RCC 7860 (cell line): ENCODE measurements at regions not wholly inside any gene's neighbourhood (a gene's known extent, or its start where the extent isn't known, plus 50 kb on each side); places are given as distances from the start of the nearest gene placed in this dataset.

ENCODE experiments used
- DNase-seq: peaks from one replicate; pipeline ENCODE4 v3.0.0-alpha.2; 2015; ENCODE audit warnings: low spot score
- FAIRE-seq: peaks from 2 replicates; lab custom pipeline; 2012; peaks lifted over from hg19 to GRCh38; lab: Jason Lieb, UNC

GRCh38 chr1:221408117-221408803 is 333.6 kb downstream of the DUSP10 start:
- FAIRE-seq (no peak), DNase-seq (no peak)

DNA sequence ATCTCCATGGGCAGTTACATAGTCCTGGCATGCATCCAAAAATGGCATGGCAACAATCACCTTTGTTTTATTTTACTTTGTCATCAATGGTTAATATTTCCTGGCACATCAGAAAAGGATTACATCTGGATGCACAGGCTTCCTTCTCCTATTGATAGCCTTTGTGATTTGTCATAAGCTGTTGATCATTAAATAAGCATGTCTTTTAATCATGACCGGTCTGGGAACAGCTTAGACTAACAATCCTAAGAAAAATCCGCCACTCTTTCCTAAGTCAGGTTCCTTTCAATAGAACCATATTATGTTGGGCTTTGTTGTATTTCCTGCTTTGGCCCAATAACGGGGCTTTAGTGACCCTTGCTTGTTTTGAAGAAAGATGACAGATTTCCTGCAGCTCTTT is 330.6 kb downstream of the DUSP10 start:
- DNase-seq, result no peak
- no peak for FAIRE-seq

GRCh38 chr1:221414772-221415539 is 326.9 kb downstream of the DUSP10 start:
- DNase-seq (no peak), FAIRE-seq (no peak)

GRCh38 chr1:221415651-221416050 is 326.2 kb downstream of the DUSP10 start:
- FAIRE-seq (no peak), DNase-seq (no peak)

DNA sequence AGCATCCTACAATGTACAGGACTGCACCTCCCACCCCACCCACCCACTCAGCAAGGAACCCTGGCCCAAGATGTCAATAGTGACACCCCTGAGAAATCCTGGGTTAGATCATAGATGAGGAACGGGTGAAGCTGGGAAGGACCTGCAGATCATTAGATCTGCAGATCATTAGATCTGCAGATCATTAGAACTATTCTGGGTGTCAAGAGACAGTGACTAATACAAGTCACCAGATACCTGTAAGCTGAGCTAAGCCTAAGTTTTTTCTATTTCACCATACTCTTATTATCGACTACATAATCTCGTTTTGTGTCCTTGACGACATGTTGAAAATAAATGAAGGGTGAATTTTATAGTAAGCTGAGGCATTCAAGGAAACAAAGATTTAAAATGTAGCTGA is 325.7 kb downstream of the DUSP10 start:
- DNase-seq (no peak), FAIRE-seq (no peak)

DNA sequence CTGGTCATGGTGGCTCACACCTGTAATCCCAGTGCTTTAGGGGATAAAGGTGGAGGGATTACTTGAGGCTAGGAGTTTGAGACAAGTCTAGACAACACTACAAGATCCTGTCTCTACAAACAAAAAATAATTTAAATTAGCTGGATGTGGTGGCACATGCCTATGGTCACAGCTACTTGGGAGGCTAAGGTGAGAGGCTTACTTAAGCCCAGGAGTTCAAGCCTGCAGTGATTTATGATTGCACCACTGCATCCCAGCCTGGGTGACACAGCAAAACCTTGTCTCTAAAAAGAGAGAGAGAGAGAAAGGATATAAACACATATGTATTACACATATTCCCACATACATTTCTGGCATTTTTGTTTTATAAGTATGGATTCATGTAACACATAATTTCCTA is 325.2 kb downstream of the DUSP10 start:
- DNase-seq, result no peak
- FAIRE-seq, result no peak

DNA sequence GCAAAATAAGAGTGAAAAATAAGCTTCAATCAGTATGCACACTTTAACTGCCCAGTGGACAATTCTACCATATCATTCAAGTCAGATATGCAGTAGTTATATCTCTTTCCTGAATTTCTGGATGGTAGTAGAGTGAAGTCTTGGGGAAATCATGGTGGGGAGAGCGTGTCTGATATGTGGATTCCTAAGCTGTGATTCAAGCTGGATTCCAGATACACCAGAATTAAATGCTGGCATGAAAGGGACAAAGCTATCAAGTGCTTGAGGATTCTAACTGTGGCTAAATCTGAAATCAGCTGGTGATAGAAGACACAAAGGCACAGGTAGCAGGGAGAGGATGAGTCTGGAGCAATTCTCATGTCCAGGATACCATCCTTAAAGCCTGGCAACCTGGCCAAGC is 323.5 kb downstream of the DUSP10 start:
- no peak for DNase-seq
- no peak for FAIRE-seq

DNA sequence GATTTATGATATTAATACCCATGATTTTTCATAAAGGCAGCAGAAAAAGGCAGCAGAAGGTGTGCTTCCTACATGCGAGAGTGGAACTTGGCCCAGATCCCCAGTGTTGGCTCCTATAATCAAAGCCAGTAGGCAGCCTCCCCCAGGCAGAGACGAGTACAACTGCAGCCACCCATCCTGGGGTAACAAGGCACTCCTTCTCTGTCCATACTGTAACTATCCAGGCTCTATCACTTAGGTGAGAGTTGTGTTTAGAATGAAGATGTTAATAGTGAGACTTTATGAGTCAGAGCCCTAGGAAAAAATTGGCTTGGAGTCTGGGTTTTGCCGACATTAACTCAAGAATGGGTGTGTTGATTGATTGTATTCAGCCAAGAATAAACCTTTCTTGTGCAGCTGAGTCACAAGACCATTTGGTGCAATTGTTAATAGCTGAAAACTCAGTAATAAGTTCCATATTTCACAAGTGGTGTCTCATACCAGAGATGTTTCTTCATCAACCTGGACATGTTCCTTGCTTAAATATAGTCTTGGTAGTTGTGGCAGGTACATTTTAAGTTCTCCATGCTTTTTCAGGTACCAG is 322.3 kb downstream of the DUSP10 start:
- DNase-seq, result no peak
- FAIRE-seq, result no peak

GRCh38 chr1:221429264-221429663 is 312.6 kb downstream of the DUSP10 start:
- DNase-seq (no peak), FAIRE-seq (no peak)

GRCh38 chr1:221430152-221430960 is 311.5 kb downstream of the DUSP10 start:
- FAIRE-seq (no peak), DNase-seq (no peak)

GRCh38 chr1:221431068-221431651 is 310.7 kb downstream of the DUSP10 start:
- no peak for DNase-seq
- FAIRE-seq, result no peak

- DNase-seq (no peak), FAIRE-seq (no peak)
These were observed 309.9 kb downstream of the DUSP10 start for GRCh38 chr1:221431961-221432360.

GRCh38 chr1:221435504-221435904 is 306.4 kb downstream of the DUSP10 start:
- DNase-seq, result peak; percentile 69
- FAIRE-seq, result peak; percentile 86

DNA sequence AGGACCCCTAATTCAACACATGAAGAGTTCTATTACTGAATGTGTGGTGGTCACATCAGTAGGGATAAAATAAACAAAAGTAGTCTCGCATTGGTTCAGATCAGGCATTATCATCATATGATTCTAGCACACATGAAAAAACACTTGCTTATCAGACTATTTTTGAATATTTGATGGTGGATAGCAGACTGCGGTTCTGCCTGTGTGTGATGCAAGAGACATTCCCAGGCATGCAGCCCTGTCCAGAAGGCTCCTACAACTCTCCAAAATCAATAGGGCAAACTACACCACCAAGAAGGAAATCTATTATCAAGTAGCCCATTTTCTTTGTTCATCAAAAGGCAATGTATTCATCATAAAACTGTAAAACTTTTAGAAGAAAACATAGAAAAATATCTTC is 304.7 kb downstream of the DUSP10 start:
- FAIRE-seq, result no peak

GRCh38 chr1:221437926-221438325 is 304.0 kb downstream of the DUSP10 start:
- FAIRE-seq (peak; percentile 70), DNase-seq (peak; percentile 71)

More for the DNA sequence above, 304.7 kb downstream of the DUSP10 start:
- DNase-seq, result no peak

DNA sequence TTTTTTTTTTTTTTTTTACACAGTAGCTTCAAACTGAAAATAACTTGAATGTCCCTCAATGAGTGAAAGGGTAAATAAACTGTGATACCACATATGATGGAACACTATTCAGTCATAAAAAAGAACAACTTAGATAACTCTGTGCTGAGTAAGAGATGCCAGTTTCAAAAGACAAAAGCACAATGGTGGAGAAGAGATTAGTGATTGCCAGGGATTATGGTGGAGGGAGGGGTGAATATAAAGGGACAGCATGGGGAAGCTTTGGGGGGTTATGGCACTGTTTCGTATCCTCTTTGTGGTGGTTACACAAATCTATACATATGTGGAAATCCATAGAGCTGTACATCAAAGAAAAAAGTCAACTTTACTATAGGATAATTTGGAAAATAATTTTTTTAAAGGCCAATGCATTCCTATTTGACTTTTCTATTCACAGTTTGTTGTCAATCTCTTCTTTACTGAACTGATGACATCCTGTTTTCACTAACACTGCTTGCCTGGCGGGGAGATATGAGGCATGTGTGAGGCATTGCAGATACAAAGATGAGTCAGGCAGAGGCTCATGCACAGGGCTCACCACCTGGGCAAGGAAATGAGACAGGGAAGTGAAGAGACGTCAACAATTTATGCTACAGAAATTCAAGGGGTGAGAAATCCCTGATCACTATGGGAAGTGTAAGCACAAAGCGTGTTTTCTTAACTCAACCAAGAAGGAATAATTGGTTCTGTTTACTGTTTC is 302.7 kb downstream of the DUSP10 start:
- no peak for FAIRE-seq
- DNase-seq, result peak; percentile 99

DNA sequence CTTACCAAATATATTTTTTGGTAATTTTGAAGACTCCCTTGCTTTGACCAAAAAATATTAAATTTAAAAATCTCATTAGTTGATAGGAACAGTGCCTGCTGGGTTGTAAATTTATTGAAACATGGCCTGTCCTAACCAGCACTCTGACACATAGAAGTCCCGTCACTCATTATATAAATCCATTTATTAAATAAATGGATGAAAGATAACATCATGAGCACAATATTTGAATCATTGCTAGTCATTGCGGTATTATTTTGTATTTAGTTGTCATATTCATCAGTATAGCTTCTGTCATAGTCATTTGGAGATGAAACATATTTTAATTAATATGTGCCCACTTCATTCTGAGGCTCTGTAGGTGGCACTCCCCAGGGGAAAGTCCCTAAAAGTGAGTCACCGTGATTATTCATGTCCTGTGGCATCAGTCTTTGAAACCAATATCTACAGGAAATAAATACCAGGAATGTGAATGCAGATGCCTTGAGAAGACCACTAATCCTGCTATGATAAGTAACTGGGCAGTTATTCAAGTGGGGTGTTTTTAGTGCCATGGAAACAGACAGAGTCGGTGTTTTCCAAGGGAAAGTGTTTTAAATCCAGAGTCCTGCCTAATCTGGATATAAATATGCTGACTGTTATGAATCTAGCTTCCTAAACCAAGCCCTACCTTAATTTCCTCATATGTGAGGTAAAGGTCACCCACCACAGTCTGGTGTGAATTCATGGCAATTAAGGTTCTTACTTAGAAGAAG is 302.0 kb downstream of the DUSP10 start:
- DNase-seq (peak; percentile 100), FAIRE-seq (peak; percentile 99)

DNA sequence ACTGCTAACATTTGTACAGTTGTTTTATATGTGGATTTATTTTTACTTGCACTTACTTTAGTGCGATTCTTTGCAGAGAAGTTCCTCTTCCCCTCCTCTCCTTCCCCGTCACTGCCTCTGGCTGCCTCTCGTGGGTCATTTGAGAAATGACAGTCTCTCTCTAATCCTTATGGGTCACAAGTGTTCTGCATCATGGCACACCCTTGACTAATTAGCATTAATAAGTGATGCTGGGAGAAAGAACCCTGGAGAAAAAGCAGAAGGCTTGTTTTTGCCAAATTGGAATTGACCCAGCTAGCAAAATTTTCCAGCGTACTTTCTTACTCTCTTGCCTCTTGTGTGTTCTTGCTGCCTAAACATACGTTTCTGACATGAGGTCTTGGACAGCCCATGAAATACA is 301.2 kb downstream of the DUSP10 start:
- peak; percentile 69 for DNase-seq
- no peak for FAIRE-seq

- FAIRE-seq (no peak), DNase-seq (no peak)
These were observed 299.8 kb downstream of the DUSP10 start for GRCh38 chr1:221442056-221442455.
